Naive thymus-derived CD4-positive, alpha-beta T cell (primary cell): ENCODE measurements at regions not wholly inside any gene's neighbourhood (a gene's known extent, or its start where the extent isn't known, plus 50 kb on each side); places are given as distances from the start of the nearest gene placed in this dataset.

Source experiments
- ATAC-seq: fragments of 150-1000 bp; cut with Tn5 transposase; 2 replicates; pipeline ENCODE4 v1.10.0; 2021; ENCODE audit warnings: mild to moderate bottlenecking, moderate library complexity
- CTCF ChIA-PET: fragments of 350-600 bp; sonication (Branson Sonifier 250); formaldehyde crosslinking; loops from one replicate; lab custom pipeline; 2021; ENCODE audit warnings: antibody characterized with exemption; lab: Charles Lee
- POLR2A ChIA-PET: fragments of 350-600 bp; sonication (Branson Sonifier 250); formaldehyde crosslinking; loops from one replicate; lab custom pipeline; 2021; ENCODE audit warnings: antibody characterized with exemption, inconsistent platforms; lab: Charles Lee
- DNase-seq, 9 donors: peaks; one replicate each; pipeline versions ENCODE4 v3.0.0 to v3.0.0-alpha.2; 2020 to 2022; ENCODE audit warnings: mixed read lengths in 1 of 9
- H3K27ac ChIP-seq: one replicate; pipeline ENCODE4 v1.7.0; 2013; ENCODE audit warnings: mild to moderate bottlenecking, low read depth, low read length, moderate library complexity
- H3K27me3 ChIP-seq, 2 donors: one replicate each; pipeline ENCODE4 v1.7.0; 2013; ENCODE audit warnings: low read length in 2 of 2, mild to moderate bottlenecking in 2 of 2, moderate library complexity in 2 of 2; ENCODE audit not compliant: control insufficient read depth in 2 of 2, insufficient read depth in 2 of 2
- H3K36me3 ChIP-seq, 3 experiments: 1 replicate in 2 of 3; 2 replicates in 1 of 3; pipeline ENCODE4 v1.7.0; 2013; ENCODE audit warnings: low read length in 3 of 3, mild to moderate bottlenecking in 3 of 3, moderate library complexity in 1 of 3; ENCODE audit not compliant: insufficient read depth in 3 of 3, control insufficient read depth in 2 of 3
- H3K4me1 ChIP-seq, 2 donors: one replicate each; pipeline ENCODE4 v1.7.0; 2013; ENCODE audit warnings: low read length in 2 of 2, mild to moderate bottlenecking in 2 of 2, moderate library complexity in 1 of 2; ENCODE audit not compliant: control insufficient read depth in 2 of 2, insufficient read depth in 2 of 2
- H3K4me3 ChIP-seq: 2 replicates; pipeline ENCODE4 v1.7.0; 2013; ENCODE audit warnings: mild to moderate bottlenecking, low read length
- H3K9me3 ChIP-seq, 3 experiments: 1 replicate in 2 of 3; 2 replicates in 1 of 3; pipeline ENCODE4 v1.7.0; 2013; ENCODE audit warnings: low read length in 3 of 3; ENCODE audit not compliant: control insufficient read depth in 2 of 3
- H3K27ac Mint-ChIP-seq, 9 donors: one replicate each; pipeline ENCODE4 v1.8.0; 2020 to 2022; ENCODE audit warnings: mixed read lengths in 9 of 9, mild to moderate bottlenecking in 8 of 9, moderate library complexity in 5 of 9, inconsistent platforms in 2 of 9
- H3K27me3 Mint-ChIP-seq, 5 donors: one replicate each; pipeline ENCODE4 v1.8.0; 2021 to 2022; ENCODE audit warnings: mixed read lengths in 5 of 5, mild to moderate bottlenecking in 1 of 5
- H3K36me3 Mint-ChIP-seq, 5 donors: one replicate each; pipeline ENCODE4 v1.8.0; 2020 to 2022; ENCODE audit warnings: mixed read lengths in 5 of 5, mild to moderate bottlenecking in 3 of 5, inconsistent platforms in 1 of 5
- H3K4me1 Mint-ChIP-seq, 7 donors: one replicate each; pipeline ENCODE4 v1.8.0; 2020 to 2022; ENCODE audit warnings: mixed read lengths in 7 of 7, mild to moderate bottlenecking in 3 of 7, inconsistent platforms in 1 of 7
- H3K4me3 Mint-ChIP-seq, 10 donors: one replicate each; pipeline ENCODE4 v1.8.0; 2020 to 2022; ENCODE audit warnings: mild to moderate bottlenecking in 10 of 10, mixed read lengths in 10 of 10, moderate library complexity in 6 of 10, inconsistent platforms in 2 of 10
- H3K9me3 Mint-ChIP-seq, 11 donors: one replicate each; pipeline ENCODE4 v1.8.0; 2020 to 2022; ENCODE audit warnings: mixed read lengths in 11 of 11, mild to moderate bottlenecking in 4 of 11, inconsistent platforms in 1 of 11, moderate library complexity in 1 of 11
- intact Hi-C, 2 donors: fragments of 100-400 bp; cut with micrococcal nuclease; formaldehyde crosslinking; loops; one replicate each; pipeline ENCODE4 v1.15.1; 2023

DNA sequence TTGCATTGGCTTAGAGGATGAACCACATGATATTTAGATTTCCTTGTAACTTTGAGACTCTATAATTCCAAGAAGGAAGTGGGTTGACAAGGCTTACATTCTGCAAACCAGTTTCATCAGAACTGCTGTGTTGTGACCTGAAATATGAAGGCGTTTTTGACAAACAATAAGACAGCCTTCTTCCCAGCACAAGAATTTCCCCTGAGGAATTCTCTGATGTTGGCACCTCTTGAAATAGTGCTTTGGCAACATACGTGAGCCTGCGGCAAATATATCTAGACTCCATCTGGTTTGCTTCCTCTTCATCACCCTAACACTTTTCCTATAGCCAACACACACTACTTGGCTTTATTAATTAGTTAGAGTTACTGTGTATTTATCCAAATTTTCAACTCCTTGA lies 585.5 kb upstream of the SOX9 start:
- CTCF ChIA-PET, result no interaction called here
- Mint-ChIP-seq H3K4me1 (no peaks in the 10 kb centered on the region), H3K27me3 (no peaks in the 10 kb centered on the region)

GRCh38 chr17:71546419-71546818 lies 574.4 kb upstream of the SOX9 start:
- no peaks in the 10 kb centered on the region for H3K36me3 Mint-ChIP-seq
- H3K27ac ChIP-seq, result no peak overlapping the region
- no peak for ATAC-seq
- no peak overlapping the region for H3K4me3 Mint-ChIP-seq
- intact Hi-C loops, result no loop called here
- no peaks in the 10 kb centered on the region for H3K4me1 Mint-ChIP-seq
- peaks cover 0 to 3% (median 0%) of the 10 kb centered on the region in 3 experiments for H3K9me3 ChIP-seq
- H3K9me3 Mint-ChIP-seq, result peaks cover 0 to 20% (median 4%) of the 10 kb centered on the region in 11 donors
- ChIA-PET POLR2A (no interaction called here), CTCF (no interaction called here)
- H3K27me3 ChIP-seq, result no peaks in the 10 kb centered on the region
- no peaks in the 10 kb centered on the region for H3K27me3 Mint-ChIP-seq
- H3K36me3 ChIP-seq, result no peaks in the 10 kb centered on the region
- H3K4me1 ChIP-seq, result no peaks in the 10 kb centered on the region
- H3K27ac Mint-ChIP-seq, result no peak overlapping the region
- H3K4me3 ChIP-seq, result no peak overlapping the region
- DNase-seq, result no peak

More for the DNA sequence above, 585.5 kb upstream of the SOX9 start:
- Histone ChIP-seq H3K9me3 (no peaks in the 10 kb centered on the region), H3K4me3 (no peak overlapping the region), H3K36me3 (no peaks in the 10 kb centered on the region), H3K27ac (no peak overlapping the region), H3K4me1 (no peaks in the 10 kb centered on the region), H3K27me3 (no peaks in the 10 kb centered on the region)
- Mint-ChIP-seq H3K4me3 (no peak overlapping the region), H3K36me3 (no peaks in the 10 kb centered on the region), H3K27ac (no peak overlapping the region), H3K9me3 (peaks cover 0 to 12% (median 4%) of the 10 kb centered on the region in 11 donors)
- intact Hi-C loops, result no loop called here
- DNase-seq (no peak), ATAC-seq (no peak)
- POLR2A ChIA-PET, result no interaction called here

DNA sequence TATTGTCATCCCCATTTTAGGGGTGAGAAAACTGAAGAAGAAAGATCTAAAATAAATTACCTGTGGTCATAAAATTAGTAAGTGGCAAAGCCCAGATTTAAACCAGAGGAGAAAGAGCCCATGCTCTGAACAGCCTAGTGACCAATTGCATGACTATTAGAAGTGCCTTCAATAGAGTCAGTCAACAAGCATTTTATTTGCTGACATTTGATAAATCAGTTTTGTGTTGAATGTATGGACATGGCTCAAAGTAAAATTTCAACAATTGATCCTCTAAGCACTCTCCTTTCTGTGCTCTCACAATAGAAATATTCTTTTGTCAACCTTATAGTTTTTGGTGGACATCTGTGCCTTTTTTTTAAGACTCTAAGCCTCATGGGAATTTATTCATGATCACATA lies 572.9 kb upstream of the SOX9 start:
- intact Hi-C loops, result no loop called here
- Mint-ChIP-seq H3K27me3 (no peaks in the 10 kb centered on the region), H3K4me3 (no peak overlapping the region), H3K36me3 (no peaks in the 10 kb centered on the region), H3K4me1 (no peaks in the 10 kb centered on the region), H3K27ac (no peak overlapping the region), H3K9me3 (peaks cover 0 to 19% (median 8%) of the 10 kb centered on the region in 11 donors)
- Histone ChIP-seq H3K4me1 (no peaks in the 10 kb centered on the region), H3K9me3 (peaks cover 0 to 3% (median 0%) of the 10 kb centered on the region in 3 experiments), H3K27ac (no peak overlapping the region), H3K36me3 (no peaks in the 10 kb centered on the region), H3K4me3 (no peak overlapping the region), H3K27me3 (no peaks in the 10 kb centered on the region)
- ChIA-PET POLR2A (no interaction called here), CTCF (no interaction called here)
- DNase-seq (no peak), ATAC-seq (no peak)

DNA sequence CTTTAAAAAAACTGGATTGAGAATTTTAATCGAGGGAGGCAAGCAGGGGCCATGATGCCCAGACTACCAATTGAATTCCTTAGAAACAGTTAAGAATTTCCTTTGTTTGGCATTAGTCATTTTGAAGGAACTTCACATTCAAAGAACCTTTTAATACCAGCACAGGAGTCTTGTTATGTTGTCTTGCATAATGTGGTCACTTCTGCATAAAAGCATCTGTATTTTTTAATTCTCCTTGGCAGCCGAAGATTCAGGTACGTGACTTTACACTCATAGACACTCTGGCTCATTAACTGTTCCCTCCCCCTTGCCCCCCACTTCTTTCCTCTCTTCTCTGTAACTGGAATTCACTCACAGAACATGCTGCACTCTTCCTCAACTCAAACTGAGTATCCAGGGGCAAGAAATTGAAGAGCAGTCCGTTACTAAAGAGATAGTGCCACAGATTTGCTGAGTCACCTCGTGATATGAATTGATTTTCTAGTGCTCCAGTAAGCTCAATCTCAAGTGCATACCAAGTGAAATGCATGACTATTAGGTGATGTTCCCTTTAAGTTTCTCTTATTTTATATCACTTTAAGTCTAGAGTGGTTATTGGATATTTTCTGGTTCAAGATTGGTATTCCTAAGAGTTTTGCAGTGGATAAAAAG lies 572.2 kb upstream of the SOX9 start:
- no peak for ATAC-seq
- no peaks in the 10 kb centered on the region for H3K36me3 ChIP-seq
- no peak overlapping the region for H3K4me3 ChIP-seq
- intact Hi-C loops, result no loop called here
- peaks cover 0 to 3% (median 0%) of the 10 kb centered on the region in 3 experiments for H3K9me3 ChIP-seq
- no peak overlapping the region for H3K27ac Mint-ChIP-seq
- CTCF ChIA-PET, result no interaction called here
- H3K36me3 Mint-ChIP-seq, result peaks cover 0 to 3% (median 0%) of the 10 kb centered on the region in 5 donors
- no peak for DNase-seq
- H3K4me1 Mint-ChIP-seq, result no peaks in the 10 kb centered on the region
- H3K9me3 Mint-ChIP-seq, result peaks cover 0 to 23% (median 10%) of the 10 kb centered on the region in 11 donors
- no peaks in the 10 kb centered on the region for H3K4me1 ChIP-seq
- POLR2A ChIA-PET, result no interaction called here
- H3K4me3 Mint-ChIP-seq, result no peak overlapping the region
- H3K27me3 Mint-ChIP-seq, result no peaks in the 10 kb centered on the region
- no peaks in the 10 kb centered on the region for H3K27me3 ChIP-seq
- H3K27ac ChIP-seq, result no peak overlapping the region

DNA sequence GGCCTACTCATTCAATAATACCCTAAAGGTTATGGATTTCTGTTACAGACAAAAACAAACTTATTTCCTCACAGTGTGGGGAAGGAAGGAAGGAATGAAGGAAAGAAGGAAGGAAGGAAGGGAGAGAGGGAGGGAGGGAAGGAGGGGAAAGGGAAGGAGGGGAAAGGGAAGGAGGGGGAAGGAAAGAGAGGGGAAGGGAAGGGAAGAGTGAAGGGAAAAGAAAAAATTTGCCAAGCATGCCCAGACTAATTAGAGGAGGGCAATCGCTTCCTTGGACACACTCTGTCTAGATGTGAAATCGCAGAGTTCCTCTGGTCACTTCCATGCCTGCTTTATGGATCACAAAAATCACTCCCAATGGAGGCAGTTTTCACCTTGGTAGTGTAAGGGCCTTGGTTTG lies 570.1 kb upstream of the SOX9 start:
- intact Hi-C loops, result no loop called here
- Histone ChIP-seq H3K27ac (no peak overlapping the region), H3K4me1 (no peaks in the 10 kb centered on the region), H3K9me3 (peaks cover 0 to 3% (median 0%) of the 10 kb centered on the region in 3 experiments), H3K36me3 (no peaks in the 10 kb centered on the region), H3K27me3 (no peaks in the 10 kb centered on the region), H3K4me3 (no peak overlapping the region)
- peaks cover 0 to 25% (median 12%) of the 10 kb centered on the region in 11 donors for H3K9me3 Mint-ChIP-seq
- CTCF ChIA-PET, result no interaction called here
- POLR2A ChIA-PET, result no interaction called here
- H3K4me1 Mint-ChIP-seq, result no peaks in the 10 kb centered on the region
- no peaks in the 10 kb centered on the region for H3K27me3 Mint-ChIP-seq
- DNase-seq (no peak), ATAC-seq (no peak)
- H3K4me3 Mint-ChIP-seq, result no peak overlapping the region
- H3K36me3 Mint-ChIP-seq, result peaks cover 0 to 3% (median 0%) of the 10 kb centered on the region in 5 donors
- no peak overlapping the region for H3K27ac Mint-ChIP-seq

DNA sequence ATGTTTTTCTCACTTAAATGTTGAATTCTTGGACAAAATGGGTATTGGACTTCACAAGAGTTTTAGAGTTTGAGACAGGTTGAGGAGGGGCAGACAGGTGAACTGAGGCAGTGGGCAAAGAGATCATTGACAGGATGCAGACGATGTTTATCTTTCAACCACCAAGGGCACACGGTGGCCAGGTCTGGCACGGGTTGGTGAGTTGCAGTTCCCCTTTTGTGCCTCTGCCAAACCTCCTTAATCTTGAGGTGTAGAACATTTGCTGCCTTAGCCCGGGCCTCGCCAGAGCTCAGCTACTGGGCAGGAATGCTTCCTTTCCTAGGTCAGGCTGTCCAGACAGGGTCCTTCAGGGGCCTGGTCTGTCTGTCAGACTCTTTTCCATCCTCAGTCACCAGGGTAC lies 567.4 kb upstream of the SOX9 start:
- Histone ChIP-seq H3K27ac (no peak overlapping the region), H3K4me3 (no peak overlapping the region), H3K9me3 (no peaks in the 10 kb centered on the region), H3K36me3 (no peaks in the 10 kb centered on the region), H3K4me1 (no peaks in the 10 kb centered on the region), H3K27me3 (no peaks in the 10 kb centered on the region)
- ChIA-PET POLR2A (no interaction called here), CTCF (no interaction called here)
- no peak for ATAC-seq
- Mint-ChIP-seq H3K9me3 (peaks cover 0 to 28% (median 10%) of the 10 kb centered on the region in 11 donors), H3K4me3 (no peak overlapping the region), H3K27ac (no peak overlapping the region), H3K36me3 (peaks cover 0 to 3% (median 0%) of the 10 kb centered on the region in 5 donors), H3K4me1 (no peaks in the 10 kb centered on the region), H3K27me3 (no peaks in the 10 kb centered on the region)
- intact Hi-C loops, result no loop called here
- DNase-seq, result no peak

GRCh38 chr17:71558901-71559300 lies 561.9 kb upstream of the SOX9 start:
- DNase-seq (no peak), ATAC-seq (no peak)
- Mint-ChIP-seq H3K4me3 (no peak overlapping the region), H3K4me1 (no peaks in the 10 kb centered on the region), H3K36me3 (no peaks in the 10 kb centered on the region), H3K9me3 (peaks cover 0 to 19% (median 5%) of the 10 kb centered on the region in 11 donors), H3K27me3 (no peaks in the 10 kb centered on the region), H3K27ac (no peak overlapping the region)
- no peaks in the 10 kb centered on the region for H3K9me3 ChIP-seq
- no peaks in the 10 kb centered on the region for H3K4me1 ChIP-seq
- H3K27me3 ChIP-seq, result no peaks in the 10 kb centered on the region
- ChIA-PET CTCF (no interaction called here), POLR2A (no interaction called here)
- no peak overlapping the region for H3K27ac ChIP-seq
- no peaks in the 10 kb centered on the region for H3K36me3 ChIP-seq
- H3K4me3 ChIP-seq, result no peak overlapping the region
- intact Hi-C loops, result no loop called here
